ENCODE measurements at regions not wholly inside any gene's neighbourhood (a gene's known extent, or its start where the extent isn't known, plus 50 kb on each side); places are given as distances from the start of the nearest gene placed in this dataset.

DNA sequence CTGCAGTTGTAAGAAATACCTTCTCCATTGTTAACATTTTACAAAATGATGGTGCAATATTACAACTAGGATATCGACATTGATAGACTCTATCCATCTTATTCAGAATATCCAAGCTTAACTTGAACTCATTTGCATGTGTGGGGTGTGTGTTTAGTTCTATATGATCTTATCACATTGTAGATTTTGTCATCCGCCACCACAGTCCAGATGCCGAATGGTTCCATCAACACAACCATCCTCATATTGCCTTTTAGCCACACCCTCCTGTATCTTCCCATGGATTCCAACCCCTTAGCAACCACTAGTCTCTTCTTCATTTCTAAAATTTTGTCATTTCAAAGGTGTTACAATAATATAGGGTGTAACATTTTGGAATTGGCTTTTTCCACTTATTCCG is 452.9 kb upstream of the AKR1E2 start:
- no peak for DNase-seq
- WGBS, 2 donors: 77 to 89% methylated on average over 4 of the region's 4 CpGs
- intact Hi-C loops (cut with DNase I): no loop called here

DNA sequence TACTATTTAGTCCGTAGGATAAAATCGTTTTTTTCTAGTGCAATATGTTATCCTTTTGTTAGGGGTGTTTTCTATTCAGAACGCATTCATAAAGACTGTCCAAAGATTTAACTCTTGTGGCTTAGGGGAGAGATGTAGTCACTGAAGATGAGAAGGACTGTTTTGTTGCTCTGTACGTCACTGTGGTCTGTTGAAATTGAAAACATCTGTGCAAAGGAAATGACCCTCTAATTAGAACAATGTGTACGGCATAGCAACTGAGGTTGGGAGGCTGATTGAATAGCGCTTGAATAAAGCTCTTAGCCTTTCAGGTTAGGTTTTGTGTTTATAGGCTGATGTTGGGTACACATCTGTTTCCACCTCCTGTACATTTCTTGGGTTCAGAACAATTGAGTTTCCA is 453.4 kb upstream of the AKR1E2 start:
- Histone ChIP-seq H3K27me3 (no peaks in the 10 kb centered on the region), H3K27ac (no peak overlapping the region), H3K9me3 (no peaks in the 10 kb centered on the region), H3K4me3 (no peak overlapping the region), H3K4me1 (no peaks in the 10 kb centered on the region), H3K36me3 (no peaks in the 10 kb centered on the region)
- FAIRE-seq (no peak), DNase-seq (no peak), ATAC-seq (peak in 3 of 4 donors; percentile 58 to 64 (median 60))
- 50 to 61% methylated on average over 6 of the region's 6 CpGs for WGBS, 2 donors
- TF ChIP-seq, protein P1, sequence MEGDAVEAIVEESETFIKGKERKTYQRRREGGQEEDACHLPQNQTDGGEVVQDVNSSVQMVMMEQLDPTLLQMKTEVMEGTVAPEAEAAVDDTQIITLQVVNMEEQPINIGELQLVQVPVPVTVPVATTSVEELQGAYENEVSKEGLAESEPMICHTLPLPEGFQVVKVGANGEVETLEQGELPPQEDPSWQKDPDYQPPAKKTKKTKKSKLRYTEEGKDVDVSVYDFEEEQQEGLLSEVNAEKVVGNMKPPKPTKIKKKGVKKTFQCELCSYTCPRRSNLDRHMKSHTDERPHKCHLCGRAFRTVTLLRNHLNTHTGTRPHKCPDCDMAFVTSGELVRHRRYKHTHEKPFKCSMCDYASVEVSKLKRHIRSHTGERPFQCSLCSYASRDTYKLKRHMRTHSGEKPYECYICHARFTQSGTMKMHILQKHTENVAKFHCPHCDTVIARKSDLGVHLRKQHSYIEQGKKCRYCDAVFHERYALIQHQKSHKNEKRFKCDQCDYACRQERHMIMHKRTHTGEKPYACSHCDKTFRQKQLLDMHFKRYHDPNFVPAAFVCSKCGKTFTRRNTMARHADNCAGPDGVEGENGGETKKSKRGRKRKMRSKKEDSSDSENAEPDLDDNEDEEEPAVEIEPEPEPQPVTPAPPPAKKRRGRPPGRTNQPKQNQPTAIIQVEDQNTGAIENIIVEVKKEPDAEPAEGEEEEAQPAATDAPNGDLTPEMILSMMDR (IDR thresholded peaks at IDR 0.05): no peak
- intact Hi-C loops (cut with DNase I): no loop called here

More for the DNA sequence above, 452.9 kb upstream of the AKR1E2 start:
- no peaks in the 10 kb centered on the region for H3K9me3 ChIP-seq
- H3K27me3 ChIP-seq: no peaks in the 10 kb centered on the region
- H3K4me1 ChIP-seq: no peaks in the 10 kb centered on the region
- ATAC-seq: no peak
- no peaks in the 10 kb centered on the region for H3K36me3 ChIP-seq
- H3K27ac ChIP-seq: no peak overlapping the region
- no peak for FAIRE-seq
- no peak overlapping the region for H3K4me3 ChIP-seq
- TF ChIP-seq, protein P1 (IDR thresholded peaks at IDR 0.05): no peak

- no peak overlapping the region for H3K4me3 ChIP-seq
- no peak for ATAC-seq
Observed at GRCh38 chr10:4371691-4372295, 454.2 kb upstream of the AKR1E2 start.

DNA sequence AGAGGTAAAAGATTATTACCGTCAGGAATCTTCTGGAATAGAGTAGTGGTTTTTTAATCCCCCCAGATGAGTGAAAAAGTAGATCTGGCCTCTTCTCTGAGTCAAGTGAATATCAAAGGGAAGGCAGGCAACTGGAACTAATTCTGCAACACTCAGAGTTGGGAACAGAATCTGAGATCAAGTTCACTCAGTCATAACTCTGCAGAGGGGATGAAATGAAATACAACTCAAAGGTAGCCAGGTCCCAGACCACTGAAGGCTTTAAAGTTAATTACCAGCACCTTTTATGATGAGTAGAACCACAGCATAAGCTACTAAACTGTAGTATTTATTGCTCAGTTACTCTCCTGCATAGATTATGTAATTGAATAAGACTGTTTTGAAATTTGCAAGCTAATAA is 455.6 kb upstream of the AKR1E2 start:
- Histone ChIP-seq H3K27ac (no peak overlapping the region), H3K4me3 (no peak overlapping the region), H3K9me3 (no peaks in the 10 kb centered on the region), H3K27me3 (no peaks in the 10 kb centered on the region), H3K36me3 (no peaks in the 10 kb centered on the region), H3K4me1 (no peaks in the 10 kb centered on the region)
- FAIRE-seq (no peak), ATAC-seq (no peak), DNase-seq (no peak)
- intact Hi-C loops (cut with DNase I): no loop called here
- TF ChIP-seq, protein P1 (IDR thresholded peaks at IDR 0.05): no peak
- WGBS, 2 donors: 49 to 64% methylated on average over 1 of the region's 1 CpG

More at GRCh38 chr10:4371691-4372295, 454.2 kb upstream of the AKR1E2 start:
- 62 to 77% methylated on average over 4 of the region's 4 CpGs for WGBS, 2 donors
- DNase-seq (no peak), FAIRE-seq (no peak)
- Histone ChIP-seq H3K4me1 (no peaks in the 10 kb centered on the region), H3K36me3 (no peaks in the 10 kb centered on the region), H3K27ac (no peak overlapping the region), H3K9me3 (no peaks in the 10 kb centered on the region), H3K27me3 (no peaks in the 10 kb centered on the region)
- TF ChIP-seq, protein P1 (IDR thresholded peaks at IDR 0.05): no peak
- intact Hi-C loops (cut with DNase I): no loop called here

GRCh38 chr10:4361581-4361980 is 464.4 kb upstream of the AKR1E2 start:
- no peak overlapping the region for H3K27ac ChIP-seq
- ATAC-seq (no peak), DNase-seq (no peak), FAIRE-seq (no peak)
- H3K27me3 ChIP-seq: peaks cover 0 to 4% (median 0%) of the 10 kb centered on the region in 4 donors
- TF ChIP-seq, protein P1 (IDR thresholded peaks at IDR 0.05): no peak
- H3K4me3 ChIP-seq: no peak overlapping the region
- 58 to 66% methylated on average over 3 of the region's 3 CpGs for WGBS, 2 donors
- H3K36me3 ChIP-seq: no peaks in the 10 kb centered on the region
- no peaks in the 10 kb centered on the region for H3K9me3 ChIP-seq
- intact Hi-C loops (cut with DNase I): no loop called here
- H3K4me1 ChIP-seq: no peaks in the 10 kb centered on the region

All from pancreas (tissue), 10 donors.